ENCODE measurements at regions not wholly inside any gene's neighbourhood (a gene's known extent, or its start where the extent isn't known, plus 50 kb on each side); places are given as distances from the start of the nearest gene placed in this dataset.
"Not testable (repeated sequence)": the region's sequence is repeated elsewhere in the genome, so short reads cannot be mapped to it uniquely, and the experiment has no call there.

- no peak for DNase-seq
These were observed 330.0 kb upstream of the RND3 start for GRCh38 chr2:150817422-150817821.

GRCh38 chr2:150812664-150813367 is 325.3 kb upstream of the RND3 start:
- no peak for DNase-seq

GRCh38 chr2:150812066-150812465 is 324.6 kb upstream of the RND3 start:
- no peak for DNase-seq

GRCh38 chr2:150811259-150811855 is 323.9 kb upstream of the RND3 start:
- no peak for DNase-seq

GRCh38 chr2:150809103-150809502 is 321.6 kb upstream of the RND3 start:
- no peak for DNase-seq

GRCh38 chr2:150806336-150806735 is 318.9 kb upstream of the RND3 start:
- DNase-seq, result no peak

- DNase-seq, result no peak
These were observed 316.4 kb upstream of the RND3 start for GRCh38 chr2:150803689-150804398.

GRCh38 chr2:150802635-150803034 is 315.2 kb upstream of the RND3 start:
- DNase-seq, result no peak

- not testable (repeated sequence) for DNase-seq
These were observed 308.8 kb upstream of the RND3 start for GRCh38 chr2:150796236-150796635.

GRCh38 chr2:150792780-150793300 is 305.4 kb upstream of the RND3 start:
- DNase-seq, result no peak

- DNase-seq, result no peak
These were observed 304.1 kb upstream of the RND3 start for GRCh38 chr2:150791567-150791966.

GRCh38 chr2:150789376-150789905 is 302.0 kb upstream of the RND3 start:
- no peak for DNase-seq

GRCh38 chr2:150788426-150789140 is 301.1 kb upstream of the RND3 start:
- no peak for DNase-seq

- no peak for DNase-seq
These were observed 300.1 kb upstream of the RND3 start for GRCh38 chr2:150787353-150788093.

GRCh38 chr2:150784389-150784788 is 296.9 kb upstream of the RND3 start:
- no peak for DNase-seq

- DNase-seq, result no peak
These were observed 296.4 kb upstream of the RND3 start for GRCh38 chr2:150783896-150784295.

GRCh38 chr2:150783015-150783414 is 295.5 kb upstream of the RND3 start:
- DNase-seq, result no peak

GRCh38 chr2:150782613-150783012 is 295.1 kb upstream of the RND3 start:
- no peak for DNase-seq

- no peak for DNase-seq
These were observed 293.7 kb upstream of the RND3 start for GRCh38 chr2:150781142-150781541.

GRCh38 chr2:150778828-150779227 is 291.4 kb upstream of the RND3 start:
- DNase-seq, result no peak

- no peak for DNase-seq
These were observed 282.0 kb upstream of the RND3 start for GRCh38 chr2:150769421-150769820.
